RWPE2 (cell line): ENCODE measurements at regions not wholly inside any gene's neighbourhood (a gene's known extent, or its start where the extent isn't known, plus 50 kb on each side); places are given as distances from the start of the nearest gene placed in this dataset.
"Not testable (repeated sequence)": the region's sequence is repeated elsewhere in the genome, so short reads cannot be mapped to it uniquely, and the experiment has no call there.

Experiments
- ATAC-seq: fragments of 200-7000 bp; cut with Tn5 transposase; 3 replicates; pipeline ENCODE4 v1.9.1; 2021; ENCODE audit warnings: low read depth
- DNase-seq: peaks from one replicate; pipeline ENCODE4 v3.0.0-alpha.2; 2020; ENCODE audit warnings: low spot score
- H3K27ac ChIP-seq: fragments of 450-650 bp; 2 replicates; pipeline ENCODE4 v1.5.1; 2017; ENCODE audit warnings: mild to moderate bottlenecking; ENCODE audit not compliant: poor library complexity, severe bottlenecking
- H3K27me3 ChIP-seq: fragments of 250-450 bp; sonication (Bioruptor Pico); 2 replicates; pipeline ENCODE4 v1.5.1; 2021; ENCODE audit warnings: mild to moderate bottlenecking, moderate library complexity; ENCODE audit not compliant: insufficient read depth, poor library complexity, severe bottlenecking
- H3K36me3 ChIP-seq: fragments of 250-450 bp; sonication (Bioruptor Pico); 2 replicates; pipeline ENCODE4 v1.5.1; 2020; ENCODE audit warnings: low read depth, mild to moderate bottlenecking, moderate library complexity
- H3K4me1 ChIP-seq: fragments of 250-450 bp; sonication (Bioruptor Pico); 2 replicates; pipeline ENCODE4 v1.5.1; 2021; ENCODE audit warnings: mild to moderate bottlenecking, moderate library complexity; ENCODE audit not compliant: insufficient read depth, poor library complexity, severe bottlenecking
- H3K4me3 ChIP-seq: fragments of 250-450 bp; sonication (Bioruptor Pico); 2 replicates; pipeline ENCODE4 v1.5.1; 2021; ENCODE audit warnings: mild to moderate bottlenecking, moderate library complexity; ENCODE audit not compliant: severe bottlenecking
- H3K9me3 ChIP-seq: fragments of 250-450 bp; sonication (Bioruptor Pico); 2 replicates; pipeline ENCODE4 v1.5.1; 2021; ENCODE audit warnings: mild to moderate bottlenecking, moderate library complexity; ENCODE audit not compliant: severe bottlenecking
- TF ChIP-seq, protein P1 (sequence below): fragments of 450-650 bp; IDR thresholded peaks from one replicate; pipeline ENCODE4 v1.5.1; 2017; ENCODE audit warnings: mild to moderate bottlenecking, moderate library complexity; ENCODE audit not compliant: poor library complexity, severe bottlenecking

DNA sequence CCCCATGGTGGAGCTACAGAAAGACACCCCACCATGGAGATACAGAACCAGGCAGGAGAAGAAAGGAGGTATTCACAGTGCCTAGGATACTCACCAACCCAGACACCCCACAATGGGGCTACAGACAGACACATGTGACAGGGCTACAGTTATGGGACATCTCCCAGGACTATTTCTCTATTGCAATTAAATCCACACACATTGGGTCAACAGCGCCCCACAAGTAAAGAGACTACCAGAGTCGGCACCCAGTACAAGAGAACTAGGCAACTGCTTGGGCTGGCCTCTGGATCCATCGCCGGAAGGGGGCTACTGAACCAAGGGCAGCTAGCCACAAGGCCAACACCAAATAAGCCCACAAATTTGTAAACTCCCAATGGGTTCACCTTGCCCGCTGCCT lies 310.1 kb upstream of the NCKAP5 start:
- TF ChIP-seq, protein P1, sequence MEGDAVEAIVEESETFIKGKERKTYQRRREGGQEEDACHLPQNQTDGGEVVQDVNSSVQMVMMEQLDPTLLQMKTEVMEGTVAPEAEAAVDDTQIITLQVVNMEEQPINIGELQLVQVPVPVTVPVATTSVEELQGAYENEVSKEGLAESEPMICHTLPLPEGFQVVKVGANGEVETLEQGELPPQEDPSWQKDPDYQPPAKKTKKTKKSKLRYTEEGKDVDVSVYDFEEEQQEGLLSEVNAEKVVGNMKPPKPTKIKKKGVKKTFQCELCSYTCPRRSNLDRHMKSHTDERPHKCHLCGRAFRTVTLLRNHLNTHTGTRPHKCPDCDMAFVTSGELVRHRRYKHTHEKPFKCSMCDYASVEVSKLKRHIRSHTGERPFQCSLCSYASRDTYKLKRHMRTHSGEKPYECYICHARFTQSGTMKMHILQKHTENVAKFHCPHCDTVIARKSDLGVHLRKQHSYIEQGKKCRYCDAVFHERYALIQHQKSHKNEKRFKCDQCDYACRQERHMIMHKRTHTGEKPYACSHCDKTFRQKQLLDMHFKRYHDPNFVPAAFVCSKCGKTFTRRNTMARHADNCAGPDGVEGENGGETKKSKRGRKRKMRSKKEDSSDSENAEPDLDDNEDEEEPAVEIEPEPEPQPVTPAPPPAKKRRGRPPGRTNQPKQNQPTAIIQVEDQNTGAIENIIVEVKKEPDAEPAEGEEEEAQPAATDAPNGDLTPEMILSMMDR = no peak
- peaks cover 3% of the 10 kb centered on the region for H3K27me3 ChIP-seq
- no peak overlapping the region for H3K4me3 ChIP-seq
- no peaks in the 10 kb centered on the region for H3K36me3 ChIP-seq
- no peak overlapping the region for H3K27ac ChIP-seq
- DNase-seq = no peak
- no peak for ATAC-seq
- H3K4me1 ChIP-seq = no peaks in the 10 kb centered on the region
- H3K9me3 ChIP-seq = no peaks in the 10 kb centered on the region

DNA sequence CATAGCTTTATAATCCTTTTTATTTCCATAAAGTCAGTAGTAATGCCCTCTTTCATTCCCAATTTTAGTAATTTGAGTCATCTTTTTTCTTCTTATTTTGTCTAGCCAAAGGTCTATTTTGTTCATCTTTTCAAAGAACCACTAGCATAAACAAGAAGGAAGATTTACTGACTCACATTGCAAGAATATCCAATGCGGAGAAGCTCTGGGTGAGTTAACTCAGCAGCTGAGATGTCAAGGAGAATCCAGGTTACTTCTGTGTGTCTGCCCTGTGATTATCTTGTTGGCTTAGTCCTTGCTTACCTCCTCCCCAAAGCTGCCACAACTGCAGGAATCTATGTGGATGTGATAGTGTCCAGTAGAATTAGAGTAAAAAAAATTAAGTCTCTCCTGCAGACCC lies 311.4 kb upstream of the NCKAP5 start:
- Histone ChIP-seq H3K4me3 (no peak overlapping the region), H3K9me3 (no peaks in the 10 kb centered on the region), H3K4me1 (no peaks in the 10 kb centered on the region), H3K27me3 (peaks cover 3% of the 10 kb centered on the region), H3K27ac (no peak overlapping the region), H3K36me3 (no peaks in the 10 kb centered on the region)
- DNase-seq = no peak
- TF ChIP-seq, protein P1 = no peak
- ATAC-seq = no peak

- H3K36me3 ChIP-seq, H3K27me3 ChIP-seq, H3K27ac ChIP-seq, ATAC-seq, H3K9me3 ChIP-seq, DNase-seq, H3K4me3 ChIP-seq, H3K4me1 ChIP-seq: not testable (repeated sequence)
Measured at GRCh38 chr2:133882159-133882558, 313.9 kb upstream of the NCKAP5 start.

GRCh38 chr2:133884739-133885381 lies 316.6 kb upstream of the NCKAP5 start:
- Histone ChIP-seq H3K27ac (no peak overlapping the region), H3K4me1 (peaks cover 5% of the 10 kb centered on the region), H3K4me3 (no peak overlapping the region), H3K36me3 (no peaks in the 10 kb centered on the region), H3K9me3 (no peaks in the 10 kb centered on the region), H3K27me3 (no peaks in the 10 kb centered on the region)
- TF ChIP-seq, protein P1 = no peak
- DNase-seq (no peak), ATAC-seq (no peak)

GRCh38 chr2:133885847-133886246 lies 317.6 kb upstream of the NCKAP5 start:
- TF ChIP-seq, protein P1 = no peak
- no peaks in the 10 kb centered on the region for H3K27me3 ChIP-seq
- DNase-seq = no peak
- no peaks in the 10 kb centered on the region for H3K36me3 ChIP-seq
- no peaks in the 10 kb centered on the region for H3K9me3 ChIP-seq
- no peak overlapping the region for H3K27ac ChIP-seq
- peak; percentile 72 for ATAC-seq
- no peak overlapping the region for H3K4me3 ChIP-seq
- peaks cover 5% of the 10 kb centered on the region for H3K4me1 ChIP-seq
